H9 (cell line): ENCODE measurements at regions not wholly inside any gene's neighbourhood (a gene's known extent, or its start where the extent isn't known, plus 50 kb on each side); places are given as distances from the start of the nearest gene placed in this dataset.

Source experiments
- DNase-seq: peaks from one replicate; pipeline ENCODE4 v3.0.0-alpha.2; 2017
- H2AFZ ChIP-seq: one replicate; pipeline ENCODE4 v1.6.1; 2013; ENCODE audit warnings: mild to moderate bottlenecking, low read length, control low read depth, moderate library complexity
- H2AK5ac ChIP-seq: 2 replicates; pipeline ENCODE4 v1.6.1; 2013; ENCODE audit warnings: low read length, control low read depth, mixed read lengths; ENCODE audit not compliant: insufficient read length
- H2BK120ac ChIP-seq: one replicate; pipeline ENCODE4 v1.6.1; 2013; ENCODE audit warnings: low read depth, mild to moderate bottlenecking, low read length, control low read depth, inconsistent platforms; ENCODE audit not compliant: poor library complexity, severe bottlenecking
- H2BK12ac ChIP-seq: 2 replicates; pipeline ENCODE4 v1.6.1; 2013; ENCODE audit warnings: low read length, control low read depth, mixed read lengths, low read depth; ENCODE audit not compliant: insufficient read length
- H2BK15ac ChIP-seq: 2 replicates; pipeline ENCODE4 v1.6.1; 2013; ENCODE audit warnings: low read depth, low read length, control low read depth
- H2BK20ac ChIP-seq: one replicate; pipeline ENCODE4 v1.6.1; 2013; ENCODE audit warnings: low read depth, mild to moderate bottlenecking, low read length, control low read depth, inconsistent platforms; ENCODE audit not compliant: poor library complexity, severe bottlenecking
- H2BK5ac ChIP-seq: 2 replicates; pipeline ENCODE4 v1.6.1; 2013; ENCODE audit warnings: low read length, control low read depth, mixed read lengths; ENCODE audit not compliant: insufficient read length
- H3K14ac ChIP-seq: 2 replicates; pipeline ENCODE4 v1.6.1; 2013; ENCODE audit warnings: low read length, control low read depth; ENCODE audit not compliant: insufficient read depth
- H3K18ac ChIP-seq: 2 replicates; pipeline ENCODE4 v1.6.1; 2013; ENCODE audit warnings: low read depth, mild to moderate bottlenecking, mixed read lengths, low read length, control low read depth; ENCODE audit not compliant: insufficient read length
- H3K23ac ChIP-seq: 2 replicates; pipeline ENCODE4 v1.6.1; 2013; ENCODE audit warnings: low read length, control low read depth, mixed read lengths, low read depth; ENCODE audit not compliant: insufficient read length
- H3K23me2 ChIP-seq: 2 replicates; pipeline ENCODE4 v1.6.1; 2013; ENCODE audit warnings: low read depth, mild to moderate bottlenecking, mixed read lengths, low read length, control low read depth; ENCODE audit not compliant: insufficient read length, poor library complexity, severe bottlenecking
- H3K27ac ChIP-seq: 2 replicates; pipeline ENCODE4 v1.5.1; 2013; ENCODE audit warnings: low read length, control low read depth, mixed read lengths, low read depth; ENCODE audit not compliant: insufficient read length
- H3K27me3 ChIP-seq: 2 replicates; pipeline ENCODE4 v1.6.1; 2013; ENCODE audit warnings: low read length, control low read depth, inconsistent platforms; ENCODE audit not compliant: insufficient read depth
- H3K4ac ChIP-seq: 2 replicates; pipeline ENCODE4 v1.6.1; 2013; ENCODE audit warnings: low read depth, mild to moderate bottlenecking, control low read depth, inconsistent platforms, low read length, moderate library complexity
- H3K4me1 ChIP-seq: 2 replicates; pipeline ENCODE4 v1.6.1; 2013; ENCODE audit warnings: low read length, control low read depth, inconsistent platforms; ENCODE audit not compliant: insufficient read depth
- H3K4me2 ChIP-seq: 2 replicates; pipeline ENCODE4 v1.6.1; 2013; ENCODE audit warnings: low read length, control low read depth, mixed read lengths; ENCODE audit not compliant: insufficient read length, insufficient read depth
- H3K56ac ChIP-seq: 2 replicates; pipeline ENCODE4 v1.6.1; 2013; ENCODE audit warnings: low read depth, mild to moderate bottlenecking, mixed read lengths, low read length, control low read depth; ENCODE audit not compliant: insufficient read length
- H3K79me1 ChIP-seq: 2 replicates; pipeline ENCODE4 v1.6.1; 2013; ENCODE audit warnings: low read depth, mild to moderate bottlenecking, moderate library complexity, low read length, control low read depth, inconsistent platforms; ENCODE audit not compliant: insufficient read depth, poor library complexity, severe bottlenecking
- H3K79me2 ChIP-seq: 2 replicates; pipeline ENCODE4 v1.6.1; 2013; ENCODE audit warnings: low read length, control low read depth, inconsistent platforms; ENCODE audit not compliant: insufficient read depth
- H3K9ac ChIP-seq: 2 replicates; pipeline ENCODE4 v1.6.1; 2013; ENCODE audit warnings: low read length, control low read depth, mixed read lengths; ENCODE audit not compliant: insufficient read length; ENCODE audit errors: extremely low read depth
- H3K9me3 ChIP-seq: one replicate; pipeline ENCODE4 v1.6.1; 2013; ENCODE audit warnings: low read depth, low read length, inconsistent platforms; ENCODE audit not compliant: control insufficient read depth
- H3T11ph ChIP-seq: one replicate; pipeline ENCODE4 v1.6.1; 2013; ENCODE audit warnings: mild to moderate bottlenecking, low read length, control low read depth, inconsistent platforms
- H4K20me1 ChIP-seq: one replicate; pipeline ENCODE4 v1.6.1; 2013; ENCODE audit not compliant: control insufficient read depth, insufficient read length, insufficient read depth
- H4K5ac ChIP-seq: 2 replicates; pipeline ENCODE4 v1.6.1; 2013; ENCODE audit warnings: low read depth, mild to moderate bottlenecking, mixed read lengths, low read length, control low read depth; ENCODE audit not compliant: insufficient read length
- H4K8ac ChIP-seq: replicated peaks from 2 replicates; pipeline ENCODE4 v1.6.1; 2013; ENCODE audit warnings: low read length, control low read depth, mixed read lengths, low read depth; ENCODE audit not compliant: insufficient read length
- H4K91ac ChIP-seq: 2 replicates; pipeline ENCODE4 v1.6.1; 2013; ENCODE audit warnings: low read depth, mild to moderate bottlenecking, moderate library complexity, mixed read lengths, low read length, control low read depth; ENCODE audit not compliant: insufficient read length
- H3K27ac Mint-ChIP-seq, 3 experiments: 2 replicates in 2 of 3; 3 replicates in 1 of 3; pipeline ENCODE4 v1.8.0; 2020 to 2021; ENCODE audit warnings: mixed read lengths in 3 of 3, mild to moderate bottlenecking in 1 of 3, moderate library complexity in 1 of 3
- H3K27me3 Mint-ChIP-seq: 2 replicates; pipeline ENCODE4 v1.8.0; 2021; ENCODE audit warnings: low read depth, mild to moderate bottlenecking, moderate library complexity, mixed read lengths
- H3K36me3 Mint-ChIP-seq, 3 experiments: 2 replicates in 2 of 3; 3 replicates in 1 of 3; pipeline ENCODE4 v1.8.0; 2020 to 2021; ENCODE audit warnings: low read depth in 3 of 3, mixed read lengths in 3 of 3; ENCODE audit not compliant: insufficient read depth in 1 of 3
- H3K4me1 Mint-ChIP-seq, 2 experiments: 2 replicates each; pipeline ENCODE4 v1.8.0; 2020; ENCODE audit warnings: mixed read lengths in 2 of 2
- H3K4me3 Mint-ChIP-seq, 2 experiments: 2 replicates in 1 of 2; 3 replicates in 1 of 2; pipeline ENCODE4 v1.8.0; 2020 to 2021; ENCODE audit warnings: mild to moderate bottlenecking in 2 of 2, mixed read lengths in 2 of 2, moderate library complexity in 1 of 2
- H3K9me3 Mint-ChIP-seq, 2 experiments: 2 replicates in 1 of 2; 3 replicates in 1 of 2; pipeline ENCODE4 v1.8.0; 2020; ENCODE audit warnings: mild to moderate bottlenecking in 2 of 2, mixed read lengths in 2 of 2, moderate library complexity in 1 of 2
- CTCF ChIP-seq: fragments of 200-600 bp; sonication (generic); conservative IDR thresholded peaks from 3 replicates; pipeline ENCODE4 v1.8.0; 2021; ENCODE audit warnings: antibody characterized with exemption, mild to moderate bottlenecking
- WGBS: extraction: QIAGEN DNeasy Blood & Tissue Kit; methylation state at CpG from one replicate; pipeline ENCODE4 v1.1.7; 2013; ENCODE audit warnings: missing lambda C conversion rate, low lambda C conversion rate, mixed read lengths; ENCODE audit not compliant: insufficient read length; ENCODE audit errors: extremely low coverage; 5-methylcytosine and 5-hydroxymethylcytosine counted together

DNA sequence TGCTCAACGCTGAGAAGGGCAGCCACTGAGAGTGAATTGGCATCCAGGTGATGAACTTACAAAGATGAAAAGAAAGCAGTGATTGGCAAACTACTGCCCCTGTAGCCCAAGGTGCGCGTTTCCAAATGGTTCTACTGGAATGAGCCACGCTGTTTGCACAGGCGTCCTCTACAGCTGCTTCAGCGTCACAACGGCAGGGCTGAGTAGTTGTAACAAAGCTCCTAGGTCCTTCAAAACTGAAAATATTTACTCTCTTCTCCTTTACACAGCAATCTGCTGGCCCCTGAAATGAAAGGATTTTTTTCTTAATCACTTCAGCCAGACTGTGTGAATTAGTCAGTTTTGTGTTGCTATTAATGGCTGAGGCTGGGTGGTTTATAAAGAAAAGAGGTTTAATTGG lies 107.2 kb upstream of the FOXF1 start:
- H3K4ac ChIP-seq, result no peak overlapping the region
- H3K4me2 ChIP-seq, result no peak overlapping the region
- H3K79me2 ChIP-seq, result no peaks in the 10 kb centered on the region
- no peak overlapping the region for H3T11ph ChIP-seq
- no peak overlapping the region for H4K91ac ChIP-seq
- Mint-ChIP-seq H3K27me3 (peaks cover 34% of the 10 kb centered on the region), H3K9me3 (no peaks in the 10 kb centered on the region; a peak in 1 of 5 replicates), H3K4me1 (peaks cover 5 to 14% of the 10 kb centered on the region in 2 experiments; a peak in 3 of 4 replicates), H3K36me3 (no peaks in the 10 kb centered on the region; a peak in 1 of 7 replicates), H3K27ac (no peak overlapping the region), H3K4me3 (no peak overlapping the region)
- H3K9ac ChIP-seq, result no peak overlapping the region
- H4K5ac ChIP-seq, result no peak overlapping the region
- H3K23me2 ChIP-seq, result no peaks in the 10 kb centered on the region
- H2AK5ac ChIP-seq, result no peak overlapping the region
- H4K8ac ChIP-seq, result no peak overlapping the region
- no peaks in the 10 kb centered on the region for H3K27me3 ChIP-seq
- no peak for TF ChIP-seq CTCF
- no peaks in the 10 kb centered on the region for H4K20me1 ChIP-seq
- no peak overlapping the region for H2AFZ ChIP-seq
- no CpG with 5 or more reads among the region's 7 CpGs for WGBS
- H2BK5ac ChIP-seq, result no peak overlapping the region
- H3K56ac ChIP-seq, result no peak overlapping the region
- no peak overlapping the region for H3K14ac ChIP-seq
- no peaks in the 10 kb centered on the region for H3K4me1 ChIP-seq
- no peak overlapping the region for H2BK12ac ChIP-seq
- no peak for DNase-seq
- no peak overlapping the region for H2BK15ac ChIP-seq
- no peak overlapping the region for H3K18ac ChIP-seq
- no peak overlapping the region for H3K23ac ChIP-seq
- H2BK120ac ChIP-seq, result no peak overlapping the region
- H3K79me1 ChIP-seq, result no peaks in the 10 kb centered on the region
- H3K27ac ChIP-seq, result no peak overlapping the region
- H3K9me3 ChIP-seq, result no peaks in the 10 kb centered on the region
- H2BK20ac ChIP-seq, result no peak overlapping the region
